ENCODE measurements at regions not wholly inside any gene's neighbourhood (a gene's known extent, or its start where the extent isn't known, plus 50 kb on each side); places are given as distances from the start of the nearest gene placed in this dataset.
"Not testable (repeated sequence)": the region's sequence is repeated elsewhere in the genome, so short reads cannot be mapped to it uniquely, and the experiment has no call there.

GRCh38 chr1:73673971-73674370, 524.0 kb downstream of the LRRIQ3 start:
- ATAC-seq = no peak
- H3K4me1 Mint-ChIP-seq = no peaks in the 10 kb centered on the region
- no peaks in the 10 kb centered on the region for H3K27me3 Mint-ChIP-seq
- H3K9me3 Mint-ChIP-seq = no peaks in the 10 kb centered on the region
- H3K4me3 Mint-ChIP-seq = no peak overlapping the region
- no peak overlapping the region for H3K27ac Mint-ChIP-seq
- H3K36me3 Mint-ChIP-seq = no peaks in the 10 kb centered on the region

DNA sequence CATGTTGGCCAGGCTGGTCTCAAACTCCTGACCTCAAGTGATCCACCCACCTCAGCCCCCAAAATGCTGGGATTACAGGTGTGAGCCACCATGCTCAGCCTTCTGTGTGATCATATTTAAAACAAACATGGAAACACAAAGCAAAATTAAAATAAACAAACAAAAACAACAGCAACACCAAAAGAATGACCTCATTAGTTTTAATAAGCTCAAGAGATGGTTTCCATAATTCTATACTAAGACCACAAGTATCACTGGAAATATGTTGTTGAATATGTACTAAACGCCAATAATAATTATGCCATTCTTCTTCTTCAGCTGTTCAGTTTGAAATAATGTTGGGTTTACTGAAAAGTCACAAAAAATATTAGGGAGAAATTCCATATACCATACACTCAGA, 526.4 kb downstream of the LRRIQ3 start:
- H3K4me1 Mint-ChIP-seq = no peaks in the 10 kb centered on the region
- ATAC-seq = no peak
- H3K36me3 Mint-ChIP-seq = no peaks in the 10 kb centered on the region
- H3K4me3 Mint-ChIP-seq = no peak overlapping the region
- H3K9me3 Mint-ChIP-seq = no peaks in the 10 kb centered on the region
- H3K27ac Mint-ChIP-seq = no peak overlapping the region
- no peaks in the 10 kb centered on the region for H3K27me3 Mint-ChIP-seq

GRCh38 chr1:73667959-73668358, 530.0 kb downstream of the LRRIQ3 start:
- not testable (repeated sequence) for H3K36me3 Mint-ChIP-seq, ATAC-seq, H3K27ac Mint-ChIP-seq, H3K9me3 Mint-ChIP-seq, H3K4me3 Mint-ChIP-seq, H3K27me3 Mint-ChIP-seq, H3K4me1 Mint-ChIP-seq

DNA sequence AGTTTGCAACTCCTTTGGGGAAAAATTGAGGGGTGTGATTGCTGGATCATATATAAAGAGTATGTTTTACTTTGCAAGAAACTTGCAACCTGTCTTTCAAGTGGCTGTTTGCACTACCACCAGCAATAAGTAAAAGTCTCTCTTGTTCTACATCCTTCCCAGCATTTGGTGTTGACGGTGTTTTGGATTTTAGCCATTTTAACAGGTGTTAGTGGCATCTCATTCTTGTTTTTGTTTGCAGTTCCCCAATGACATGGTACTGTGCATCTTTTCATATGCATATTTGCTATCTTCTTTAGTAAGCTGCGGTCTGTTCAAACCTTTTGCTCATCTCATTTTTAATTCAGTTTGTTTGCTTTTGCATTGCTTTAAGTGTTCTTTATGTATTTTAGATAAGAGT, 535.5 kb downstream of the LRRIQ3 start:
- Mint-ChIP-seq H3K27me3 (no peaks in the 10 kb centered on the region), H3K36me3 (no peaks in the 10 kb centered on the region), H3K4me3 (no peak overlapping the region), H3K4me1 (no peaks in the 10 kb centered on the region), H3K9me3 (peaks cover 3% of the 10 kb centered on the region), H3K27ac (no peak overlapping the region)
- ATAC-seq = no peak

DNA sequence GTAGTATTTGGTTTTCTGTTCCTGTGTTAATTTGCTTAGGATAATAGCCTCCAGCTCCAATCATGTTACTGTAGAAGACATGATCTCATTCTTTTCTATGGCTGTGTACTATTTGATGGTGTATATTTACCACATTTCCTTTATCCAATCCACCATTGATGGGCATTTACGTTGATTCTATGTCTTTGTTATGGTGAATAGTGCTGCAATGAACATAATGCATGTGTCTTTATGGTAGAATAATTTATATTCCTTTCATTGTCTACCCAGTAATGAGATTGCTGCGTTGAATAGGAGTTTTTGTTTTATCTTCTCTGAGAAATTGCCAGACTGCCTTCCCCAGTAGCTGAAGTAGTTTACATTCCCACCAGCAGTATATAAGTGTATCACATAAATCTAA, 538.8 kb downstream of the LRRIQ3 start:
- Mint-ChIP-seq H3K4me3 (no peak overlapping the region), H3K27ac (no peak overlapping the region), H3K4me1 (no peaks in the 10 kb centered on the region), H3K27me3 (no peaks in the 10 kb centered on the region), H3K36me3 (no peaks in the 10 kb centered on the region), H3K9me3 (peaks cover 3% of the 10 kb centered on the region)
- no peak for ATAC-seq

- Mint-ChIP-seq H3K4me1 (no peaks in the 10 kb centered on the region), H3K27ac (no peak overlapping the region), H3K27me3 (no peaks in the 10 kb centered on the region), H3K36me3 (no peaks in the 10 kb centered on the region), H3K9me3 (peaks cover 2% of the 10 kb centered on the region), H3K4me3 (no peak overlapping the region)
- ATAC-seq = no peak
Observed at GRCh38 chr1:73654714-73655113, 543.3 kb downstream of the LRRIQ3 start.

GRCh38 chr1:73644198-73644597, 553.8 kb downstream of the LRRIQ3 start:
- no peaks in the 10 kb centered on the region for H3K9me3 Mint-ChIP-seq
- no peak overlapping the region for H3K27ac Mint-ChIP-seq
- no peak for ATAC-seq
- H3K27me3 Mint-ChIP-seq = no peaks in the 10 kb centered on the region
- no peaks in the 10 kb centered on the region for H3K36me3 Mint-ChIP-seq
- no peaks in the 10 kb centered on the region for H3K4me1 Mint-ChIP-seq
- no peak overlapping the region for H3K4me3 Mint-ChIP-seq

DNA sequence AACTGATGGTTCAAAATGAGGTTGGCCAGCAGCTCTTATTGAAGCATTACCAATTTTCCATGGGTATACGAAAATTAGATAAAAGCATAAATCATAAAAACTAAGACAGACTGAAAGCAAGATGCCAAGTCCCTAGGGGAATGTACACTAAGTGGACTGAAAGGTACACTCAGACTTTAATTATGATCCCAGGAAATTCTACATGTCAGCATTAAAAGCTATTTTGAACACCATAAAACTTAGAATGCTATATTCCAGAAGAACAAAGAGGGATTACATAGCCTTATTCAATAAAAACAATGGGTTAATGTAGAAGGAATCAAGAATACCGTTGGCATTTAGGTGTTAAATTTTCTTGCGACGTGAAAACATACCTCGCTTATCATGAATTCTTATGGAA, 558.5 kb downstream of the LRRIQ3 start:
- H3K27ac Mint-ChIP-seq = no peak overlapping the region
- H3K4me1 Mint-ChIP-seq = no peaks in the 10 kb centered on the region
- no peak overlapping the region for H3K4me3 Mint-ChIP-seq
- H3K9me3 Mint-ChIP-seq = peaks cover 3% of the 10 kb centered on the region
- no peak for ATAC-seq
- H3K27me3 Mint-ChIP-seq = no peaks in the 10 kb centered on the region
- H3K36me3 Mint-ChIP-seq = no peaks in the 10 kb centered on the region

GRCh38 chr1:73637264-73637663, 560.7 kb downstream of the LRRIQ3 start:
- Mint-ChIP-seq H3K27ac (no peak overlapping the region), H3K27me3 (no peaks in the 10 kb centered on the region), H3K4me3 (no peak overlapping the region), H3K9me3 (peaks cover 3% of the 10 kb centered on the region), H3K36me3 (no peaks in the 10 kb centered on the region), H3K4me1 (no peaks in the 10 kb centered on the region)
- ATAC-seq = no peak

DNA sequence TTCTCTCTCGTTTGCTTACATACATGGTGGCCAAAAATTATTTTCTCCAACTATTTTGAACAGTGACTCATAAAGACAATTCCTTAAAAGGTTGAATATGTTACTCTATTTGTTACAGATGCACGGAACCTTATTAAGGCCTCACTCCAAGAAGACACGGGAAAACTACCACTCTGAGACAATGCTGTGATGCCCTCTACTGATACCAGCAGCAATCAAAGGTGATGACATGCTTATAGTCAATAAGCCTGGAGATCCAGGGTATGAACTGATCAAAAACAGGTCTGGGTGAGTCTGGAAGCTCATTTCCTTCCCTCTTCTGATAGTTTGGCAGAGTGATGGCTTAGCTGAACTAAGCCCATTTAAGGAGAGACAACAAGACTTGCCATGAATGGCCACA, 563.0 kb downstream of the LRRIQ3 start:
- H3K27me3 Mint-ChIP-seq = no peaks in the 10 kb centered on the region
- peaks cover 3% of the 10 kb centered on the region for H3K9me3 Mint-ChIP-seq
- H3K4me3 Mint-ChIP-seq = no peak overlapping the region
- no peaks in the 10 kb centered on the region for H3K4me1 Mint-ChIP-seq
- peak; percentile 41 for ATAC-seq
- H3K27ac Mint-ChIP-seq = no peak overlapping the region
- H3K36me3 Mint-ChIP-seq = no peaks in the 10 kb centered on the region

- H3K4me1 Mint-ChIP-seq = no peaks in the 10 kb centered on the region
- H3K27me3 Mint-ChIP-seq = no peaks in the 10 kb centered on the region
- no peak overlapping the region for H3K4me3 Mint-ChIP-seq
- H3K27ac Mint-ChIP-seq = no peak overlapping the region
- no peaks in the 10 kb centered on the region for H3K36me3 Mint-ChIP-seq
- peaks cover 5% of the 10 kb centered on the region for H3K9me3 Mint-ChIP-seq
- no peak for ATAC-seq
Observed at GRCh38 chr1:73627723-73628122, 570.3 kb downstream of the LRRIQ3 start.

DNA sequence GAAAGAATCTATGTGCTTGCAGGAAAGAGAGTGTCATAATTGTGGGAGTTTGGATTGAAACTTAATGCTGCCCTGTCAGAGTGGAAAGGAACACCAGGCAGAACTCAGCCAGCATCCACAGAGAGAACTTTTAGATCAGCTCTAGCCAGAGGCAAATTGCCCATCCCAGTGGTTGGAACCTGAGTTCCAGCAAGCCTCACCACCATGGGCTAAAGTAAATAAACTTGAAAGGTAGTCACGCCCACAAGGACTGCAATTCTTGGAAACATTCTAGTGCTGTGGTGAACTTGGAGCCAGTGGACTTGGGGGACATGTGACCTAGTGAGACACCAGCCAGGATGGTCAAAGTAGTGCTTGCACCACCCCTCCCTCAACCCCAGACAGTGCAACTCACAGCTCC, 571.6 kb downstream of the LRRIQ3 start:
- peaks cover 5% of the 10 kb centered on the region for H3K9me3 Mint-ChIP-seq
- H3K4me3 Mint-ChIP-seq = no peak overlapping the region
- no peak overlapping the region for H3K27ac Mint-ChIP-seq
- no peaks in the 10 kb centered on the region for H3K4me1 Mint-ChIP-seq
- H3K36me3 Mint-ChIP-seq = no peaks in the 10 kb centered on the region
- no peak for ATAC-seq
- H3K27me3 Mint-ChIP-seq = no peaks in the 10 kb centered on the region

DNA sequence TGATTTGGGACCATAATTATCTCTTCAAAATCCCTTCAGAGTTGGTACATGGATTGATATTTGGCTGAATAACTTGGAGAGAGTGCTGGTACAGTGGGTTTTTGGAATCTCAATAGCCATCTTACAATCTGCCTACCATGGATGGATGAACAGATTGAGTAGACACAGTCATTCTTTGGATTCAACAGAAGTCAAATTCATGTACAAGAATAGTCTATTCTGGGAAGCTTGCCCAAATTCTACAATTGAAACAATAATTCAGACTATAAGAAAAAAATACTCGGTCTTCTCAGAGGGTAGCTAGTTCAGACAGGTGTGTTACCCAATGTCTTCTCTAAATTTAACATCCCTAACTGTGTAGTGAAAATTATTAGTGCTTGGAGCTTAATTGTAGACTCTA, 574.0 kb downstream of the LRRIQ3 start:
- Mint-ChIP-seq H3K4me3 (no peak overlapping the region), H3K4me1 (no peaks in the 10 kb centered on the region), H3K36me3 (no peaks in the 10 kb centered on the region), H3K9me3 (peaks cover 5% of the 10 kb centered on the region), H3K27ac (no peak overlapping the region), H3K27me3 (no peaks in the 10 kb centered on the region)
- no peak for ATAC-seq

DNA sequence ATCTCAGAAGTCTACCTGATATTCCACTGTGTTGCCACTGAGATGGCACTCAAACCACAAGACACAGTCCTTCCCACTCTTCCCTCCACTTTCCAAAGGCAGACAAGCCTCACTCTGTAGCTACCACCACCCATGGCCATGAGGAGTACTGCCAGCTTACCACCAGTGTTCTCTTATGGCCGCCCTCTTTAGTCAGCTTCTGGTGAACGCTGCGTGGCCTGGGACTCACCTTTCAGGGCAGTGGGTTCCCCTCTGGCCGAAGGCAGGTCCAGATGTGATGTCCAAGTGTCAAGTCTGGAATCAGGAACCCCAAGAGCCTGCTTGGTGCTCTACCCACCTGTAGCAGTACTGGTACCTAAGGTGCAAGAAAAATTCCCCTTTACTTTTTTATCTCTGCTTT, 580.8 kb downstream of the LRRIQ3 start:
- no peak overlapping the region for H3K4me3 Mint-ChIP-seq
- peaks cover 4% of the 10 kb centered on the region for H3K9me3 Mint-ChIP-seq
- no peaks in the 10 kb centered on the region for H3K4me1 Mint-ChIP-seq
- no peak overlapping the region for H3K27ac Mint-ChIP-seq
- no peaks in the 10 kb centered on the region for H3K27me3 Mint-ChIP-seq
- no peaks in the 10 kb centered on the region for H3K36me3 Mint-ChIP-seq
- ATAC-seq = no peak

- H3K4me1 Mint-ChIP-seq = no peaks in the 10 kb centered on the region
- no peaks in the 10 kb centered on the region for H3K27me3 Mint-ChIP-seq
- ATAC-seq = no peak
- no peak overlapping the region for H3K4me3 Mint-ChIP-seq
- H3K36me3 Mint-ChIP-seq = no peaks in the 10 kb centered on the region
- no peaks in the 10 kb centered on the region for H3K9me3 Mint-ChIP-seq
- no peak overlapping the region for H3K27ac Mint-ChIP-seq
Observed at GRCh38 chr1:73611681-73612080, 586.3 kb downstream of the LRRIQ3 start.

- ATAC-seq = no peak
Observed at GRCh38 chr1:73604739-73605138, 593.2 kb downstream of the LRRIQ3 start.

GRCh38 chr1:73604211-73604610, 593.8 kb downstream of the LRRIQ3 start:
- Mint-ChIP-seq H3K27me3 (no peaks in the 10 kb centered on the region), H3K9me3 (peaks cover 3% of the 10 kb centered on the region), H3K4me3 (no peak overlapping the region), H3K4me1 (no peaks in the 10 kb centered on the region), H3K36me3 (no peaks in the 10 kb centered on the region), H3K27ac (no peak overlapping the region)
- no peak for ATAC-seq

More at GRCh38 chr1:73604739-73605138, 593.2 kb downstream of the LRRIQ3 start:
- H3K9me3 Mint-ChIP-seq = peaks cover 3% of the 10 kb centered on the region
- H3K36me3 Mint-ChIP-seq = no peaks in the 10 kb centered on the region
- no peaks in the 10 kb centered on the region for H3K27me3 Mint-ChIP-seq
- H3K4me3 Mint-ChIP-seq = no peak overlapping the region
- no peak overlapping the region for H3K27ac Mint-ChIP-seq
- H3K4me1 Mint-ChIP-seq = no peaks in the 10 kb centered on the region

All from stimulated activated memory B cell treated with anti-CD40 and anti-IgM and Interleukin-4, amounts not matched to agents 10 μg/mL and 1 μg/mL and 100 μg/mL, for 72 hours (primary cell).